PC-9 (cell line): ENCODE measurements at regions not wholly inside any gene's neighbourhood (a gene's known extent, or its start where the extent isn't known, plus 50 kb on each side); places are given as distances from the start of the nearest gene placed in this dataset.
"Not testable (repeated sequence)": the region's sequence is repeated elsewhere in the genome, so short reads cannot be mapped to it uniquely, and the experiment has no call there.

Experiments
- BruUV-seq: library from RNA; stranded (reverse); fragments of 400-500 nt; replicated peaks from 2 replicates; lab custom pipeline; 2021; lab: Mats Ljungman, UMichigan
- CTCF ChIA-PET: fragments of 300-600 bp; sonication (Branson Sonifier 250); formaldehyde crosslinking; loops from one replicate; lab custom pipeline; 2022; ENCODE audit warnings: antibody characterized with exemption; lab: Charles Lee
- POLR2A ChIA-PET: fragments of 300-600 bp; sonication (Branson Sonifier 250); formaldehyde crosslinking; loops from one replicate; lab custom pipeline; 2022; ENCODE audit warnings: antibody characterized with exemption; ENCODE audit not compliant: unreplicated experiment; lab: Charles Lee
- DNase-seq, 2 experiments: peaks; one replicate each; pipeline versions ENCODE4 v3.0.0 to v3.0.0-alpha.2; 2015 to 2022; ENCODE audit warnings: mixed read lengths in 1 of 2
- H2AFZ ChIP-seq: fragments of 200-600 bp; sonication (generic); 2 replicates; pipeline ENCODE4 v1.8.1; 2017; ENCODE audit warnings: antibody characterized with exemption
- H3F3A ChIP-seq: fragments of 200-600 bp; sonication (generic); 2 replicates; pipeline ENCODE4 v1.8.1; 2017; ENCODE audit warnings: antibody characterized with exemption, mild to moderate bottlenecking, low read depth; ENCODE audit not compliant: insufficient read depth
- H3K27ac ChIP-seq: fragments of 200-600 bp; sonication (generic); 2 replicates; pipeline ENCODE4 v1.6.1; 2016; ENCODE audit warnings: mixed run types
- H3K27me3 ChIP-seq: fragments of 200-600 bp; sonication (generic); 2 replicates; pipeline ENCODE4 v1.6.1; 2016; ENCODE audit warnings: low read depth, mixed run types; ENCODE audit not compliant: insufficient read depth
- H3K36me3 ChIP-seq: fragments of 200-600 bp; sonication (generic); 2 replicates; pipeline ENCODE4 v1.6.1; 2016; ENCODE audit warnings: low read depth, mixed run types
- H3K4me1 ChIP-seq: fragments of 200-600 bp; sonication (generic); replicated peaks from 2 replicates; pipeline ENCODE4 v1.6.1; 2016; ENCODE audit warnings: mixed run types; ENCODE audit not compliant: insufficient read depth
- H3K4me2 ChIP-seq: fragments of 200-600 bp; sonication (generic); 2 replicates; pipeline ENCODE4 v1.6.1; 2017; ENCODE audit warnings: mixed run types
- H3K4me3 ChIP-seq: fragments of 200-600 bp; sonication (generic); 2 replicates; pipeline ENCODE4 v1.6.1; 2016; ENCODE audit warnings: mixed run types
- H3K79me2 ChIP-seq: fragments of 200-600 bp; sonication (generic); 2 replicates; pipeline ENCODE4 v1.6.1; 2017; ENCODE audit warnings: low read depth, mixed run types
- H3K9me2 ChIP-seq: fragments of 200-600 bp; sonication (generic); 2 replicates; pipeline ENCODE4 v1.8.1; 2017; ENCODE audit warnings: mild to moderate bottlenecking; ENCODE audit not compliant: insufficient read depth
- H3K9me3 ChIP-seq: fragments of 200-600 bp; sonication (generic); 2 replicates; pipeline ENCODE4 v1.8.1; 2016; ENCODE audit warnings: low read depth; ENCODE audit not compliant: insufficient read depth
- H4K20me1 ChIP-seq: fragments of 200-600 bp; sonication (generic); 2 replicates; pipeline ENCODE4 v1.8.1; 2017; ENCODE audit not compliant: insufficient read depth
- intact Hi-C: fragments of 100-400 bp; cut with micrococcal nuclease; formaldehyde crosslinking; loops from one replicate; pipeline ENCODE4 v1.10.0; 2022; ENCODE audit not compliant: unreplicated experiment

DNA sequence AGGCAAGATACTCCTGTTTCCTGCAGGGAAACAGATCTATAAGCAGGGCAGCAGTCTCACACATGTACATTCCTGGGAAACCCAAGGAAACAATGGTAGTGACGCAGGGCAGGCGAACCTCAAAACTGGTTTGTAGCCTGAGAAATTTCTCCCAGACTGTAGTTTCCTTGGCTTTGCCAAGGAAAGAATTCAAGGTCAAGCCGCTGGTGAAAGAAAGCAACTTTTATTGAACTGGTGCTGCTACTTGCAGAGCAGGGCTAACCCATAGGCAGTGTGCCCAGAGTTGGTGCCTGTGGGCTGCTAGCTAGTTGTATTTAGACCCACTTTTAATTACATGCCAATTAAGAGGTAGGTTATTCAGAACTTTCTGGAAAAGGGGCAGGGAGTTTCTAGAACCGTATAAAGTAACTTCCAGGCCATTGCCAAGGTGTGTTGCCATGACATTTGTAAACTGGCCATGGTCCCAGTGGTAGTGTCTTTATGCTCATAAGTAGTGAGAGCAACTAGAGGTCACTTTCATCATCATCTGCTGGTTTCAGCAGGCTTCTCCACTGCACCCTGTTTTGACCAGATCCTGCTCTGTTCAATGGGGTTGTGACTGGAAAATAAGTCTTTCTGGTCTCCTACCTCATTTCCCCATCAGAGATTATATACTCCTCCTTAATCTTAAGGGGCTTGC lies 89.7 kb downstream of the PPIAL4C start:
- H3K4me2 ChIP-seq, H2AFZ ChIP-seq, H3K79me2 ChIP-seq, BruUV-seq, H4K20me1 ChIP-seq, H3F3A ChIP-seq, POLR2A ChIA-PET, H3K4me1 ChIP-seq, CTCF ChIA-PET, H3K9me3 ChIP-seq, H3K27ac ChIP-seq, H3K9me2 ChIP-seq, DNase-seq, H3K4me3 ChIP-seq, intact Hi-C loops, H3K36me3 ChIP-seq, H3K27me3 ChIP-seq: not testable (repeated sequence)

DNA sequence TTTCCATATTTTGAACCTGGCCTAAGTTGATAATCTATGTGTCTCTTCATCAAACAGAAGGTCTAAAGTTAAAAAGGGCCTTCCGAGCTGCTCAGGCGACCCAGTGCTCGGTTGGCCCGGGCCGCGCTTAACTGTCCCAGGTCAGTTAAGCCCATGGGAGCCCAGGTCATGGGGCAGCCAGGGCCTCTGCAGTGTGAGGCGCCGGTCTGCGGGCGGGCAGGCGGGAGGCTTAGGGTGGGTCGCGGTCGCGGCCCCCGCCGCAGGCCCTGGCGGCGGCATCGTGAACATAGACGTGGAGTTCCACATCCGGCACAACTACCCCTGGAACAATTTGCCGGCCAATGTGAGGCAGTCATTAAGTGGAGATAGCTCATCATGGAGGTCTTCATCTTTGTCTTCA lies 91.3 kb downstream of the PPIAL4C start:
- H2AFZ ChIP-seq, H3K4me3 ChIP-seq, intact Hi-C loops, H3K27me3 ChIP-seq, H3F3A ChIP-seq, CTCF ChIA-PET, H3K9me2 ChIP-seq, H3K4me1 ChIP-seq, H4K20me1 ChIP-seq, H3K79me2 ChIP-seq, BruUV-seq, DNase-seq, H3K27ac ChIP-seq, POLR2A ChIA-PET, H3K36me3 ChIP-seq, H3K9me3 ChIP-seq, H3K4me2 ChIP-seq: not testable (repeated sequence)

DNA sequence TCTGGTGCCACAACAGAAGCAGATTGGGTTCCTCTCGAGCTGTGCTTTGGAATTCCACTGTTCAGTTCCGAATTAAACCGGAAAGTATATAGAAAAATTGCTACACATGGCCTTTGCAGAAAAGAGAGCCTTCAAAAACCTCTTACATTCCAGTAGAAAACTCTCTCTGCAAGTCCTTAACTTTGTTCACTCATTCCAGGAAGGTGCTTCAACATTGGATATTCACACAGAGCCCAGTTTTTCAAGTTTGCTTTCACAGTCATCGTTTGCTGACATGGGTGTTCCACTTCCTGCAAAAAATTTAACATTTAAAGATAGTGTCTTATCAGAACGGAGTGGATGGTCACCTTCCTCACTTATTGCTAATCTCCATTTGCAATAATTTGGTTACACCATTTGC lies 93.7 kb downstream of the PPIAL4C start:
- H3K27ac ChIP-seq, CTCF ChIA-PET, POLR2A ChIA-PET: not testable (repeated sequence)

DNA sequence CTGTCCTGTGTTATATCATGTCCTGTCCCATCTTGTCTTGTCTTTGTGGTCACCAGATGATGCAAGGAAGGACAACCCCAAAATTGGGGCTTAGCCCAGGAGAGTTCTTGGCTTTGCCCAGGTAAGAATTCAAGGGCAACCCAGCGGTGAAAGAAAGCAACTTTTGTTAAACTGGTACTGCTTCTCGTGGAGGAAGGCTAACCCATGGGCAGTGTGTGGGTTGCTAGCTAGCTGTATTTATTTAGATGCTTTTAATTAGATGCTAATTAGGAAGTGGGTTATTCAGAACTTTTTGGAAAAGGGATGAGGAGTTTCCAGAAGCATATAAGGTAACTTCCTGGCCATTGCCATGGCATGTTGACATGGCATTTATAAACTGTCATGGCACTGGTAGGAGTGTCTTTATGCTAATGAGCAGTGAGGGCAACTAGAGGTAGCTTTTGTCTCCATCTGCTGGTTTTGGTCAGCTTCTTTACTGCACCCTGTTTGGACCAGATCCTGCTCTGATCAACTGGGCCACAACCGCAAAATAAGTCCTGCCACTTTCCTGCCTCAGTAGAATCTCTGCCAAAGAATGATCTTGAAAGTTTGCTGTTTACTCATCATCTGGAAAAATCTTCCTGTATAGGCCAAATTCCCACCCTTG lies 95.8 kb upstream of the FCGR1A start:
- H4K20me1 ChIP-seq, H3F3A ChIP-seq, CTCF ChIA-PET, POLR2A ChIA-PET, H3K36me3 ChIP-seq, H3K9me2 ChIP-seq, H3K27ac ChIP-seq, H3K4me3 ChIP-seq, H3K9me3 ChIP-seq, intact Hi-C loops, DNase-seq, H3K4me1 ChIP-seq, H3K4me2 ChIP-seq, H3K27me3 ChIP-seq, BruUV-seq, H2AFZ ChIP-seq, H3K79me2 ChIP-seq: not testable (repeated sequence)

More for the DNA sequence above, 93.7 kb downstream of the PPIAL4C start:
- H3K79me2 ChIP-seq, H3K9me3 ChIP-seq, H3K4me2 ChIP-seq, H2AFZ ChIP-seq, H3K36me3 ChIP-seq, H3K27me3 ChIP-seq, H4K20me1 ChIP-seq, H3K4me1 ChIP-seq, BruUV-seq, H3K4me3 ChIP-seq, DNase-seq, H3K9me2 ChIP-seq, H3F3A ChIP-seq, intact Hi-C loops: not testable (repeated sequence)

- H3K27ac ChIP-seq, H3K4me1 ChIP-seq, H3K79me2 ChIP-seq, CTCF ChIA-PET, DNase-seq, intact Hi-C loops, H3K36me3 ChIP-seq, H2AFZ ChIP-seq, H3K9me3 ChIP-seq, H3F3A ChIP-seq, H4K20me1 ChIP-seq, H3K4me3 ChIP-seq, H3K4me2 ChIP-seq, BruUV-seq, H3K27me3 ChIP-seq, POLR2A ChIA-PET, H3K9me2 ChIP-seq: not testable (repeated sequence)
Observed at GRCh38 chr1:149691399-149691798, 91.1 kb upstream of the FCGR1A start.

DNA sequence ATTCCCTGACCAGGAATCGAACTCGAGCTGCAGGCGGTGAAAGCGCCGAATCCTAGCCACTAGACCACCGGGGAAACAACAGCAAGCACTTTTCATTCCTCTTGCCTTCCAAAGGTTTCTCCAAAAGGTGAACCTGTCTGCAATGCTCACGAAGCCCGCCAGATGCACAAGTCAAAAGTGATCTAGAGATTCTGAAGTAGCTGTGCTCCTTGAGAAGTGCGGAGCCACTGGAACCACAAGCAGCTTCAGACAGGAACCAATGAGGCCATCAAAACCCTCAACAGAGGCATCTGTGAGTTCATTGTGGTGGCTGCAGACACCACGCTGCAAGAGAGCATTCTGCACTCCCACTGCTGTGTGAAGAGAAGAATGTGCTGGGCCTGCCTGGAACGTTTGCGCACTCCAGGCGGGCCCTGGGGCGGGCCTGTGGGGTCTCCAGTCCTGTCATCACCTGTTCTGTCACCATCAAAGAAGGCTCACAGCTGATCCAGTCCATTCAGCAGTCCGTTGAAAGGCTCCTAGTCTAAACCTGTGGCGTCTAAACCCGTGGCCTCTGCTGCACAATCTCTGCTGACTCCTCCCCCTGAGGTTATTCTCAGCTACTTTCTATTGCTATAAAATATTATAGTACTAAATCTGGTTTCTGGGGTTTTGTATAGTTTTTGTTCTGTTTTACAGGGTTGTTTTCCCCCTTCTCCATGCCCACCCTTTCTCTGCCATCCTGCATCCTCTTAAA lies 89.5 kb upstream of the FCGR1A start:
- H3K4me2 ChIP-seq, intact Hi-C loops, CTCF ChIA-PET, H3F3A ChIP-seq, H3K36me3 ChIP-seq, H2AFZ ChIP-seq, H3K27ac ChIP-seq, H3K4me3 ChIP-seq, BruUV-seq, DNase-seq, H4K20me1 ChIP-seq, H3K27me3 ChIP-seq, H3K4me1 ChIP-seq, H3K9me3 ChIP-seq, H3K79me2 ChIP-seq, POLR2A ChIA-PET, H3K9me2 ChIP-seq: not testable (repeated sequence)

GRCh38 chr1:149695066-149695465 lies 87.4 kb upstream of the FCGR1A start:
- H3K79me2 ChIP-seq, H3K9me2 ChIP-seq, H3K9me3 ChIP-seq, H3K4me1 ChIP-seq, H3K4me3 ChIP-seq, H3K36me3 ChIP-seq, BruUV-seq, H4K20me1 ChIP-seq, H3K27me3 ChIP-seq, POLR2A ChIA-PET, H2AFZ ChIP-seq, H3K4me2 ChIP-seq, intact Hi-C loops, DNase-seq, H3F3A ChIP-seq, CTCF ChIA-PET, H3K27ac ChIP-seq: not testable (repeated sequence)
